ENCODE measurements at regions not wholly inside any gene's neighbourhood (a gene's known extent, or its start where the extent isn't known, plus 50 kb on each side); places are given as distances from the start of the nearest gene placed in this dataset.

DNA sequence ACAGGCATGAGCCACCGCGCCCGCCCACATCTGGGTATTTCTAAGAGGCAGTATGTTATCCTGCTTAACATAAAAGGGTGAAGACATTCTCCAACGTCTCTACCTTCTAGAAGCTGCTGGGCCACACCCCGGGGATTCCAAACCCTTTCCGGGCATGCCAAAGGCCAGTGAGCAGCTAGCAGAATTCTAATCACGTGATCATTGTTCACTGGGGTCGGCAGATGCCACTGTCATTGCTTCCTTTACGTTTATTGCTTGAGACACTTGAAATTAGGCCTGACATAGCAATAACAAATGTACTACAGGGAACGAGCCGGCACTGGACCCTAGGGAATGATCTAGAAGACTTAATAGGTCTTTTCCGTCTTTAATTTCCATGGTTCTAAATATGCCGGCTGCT, 141.2 kb upstream of the ZFHX3 start:
- TF ChIP-seq CTCF (conservative IDR thresholded peaks at IDR 0.05 in 1 of 2, IDR thresholded peaks at IDR 0.05 in 1 of 2; ENCODE audit: low read depth in 1 of 2, low read length in 2 of 2) = no peak
- no peak for TF ChIP-seq EZH2 (IDR thresholded peaks at IDR 0.05; ENCODE audit: low read length, missing control alignments)

All from fibroblast of lung (primary cell).